NCI-H2029 treated with DMSO at 0.1 percent for 48 hours (cell line): ENCODE measurements at regions not wholly inside any gene's neighbourhood (a gene's known extent, or its start where the extent isn't known, plus 50 kb on each side); places are given as distances from the start of the nearest gene placed in this dataset.

Experiments
- DNase-seq: peaks from one replicate; lab custom pipeline; 2025; lab: John Stamatoyannopoulos, UW

GRCh38 chr4:180057891-180058671, 2185.1 kb upstream of the TENM3 start:
- no peak for DNase-seq

- DNase-seq: peak; percentile 0
Observed at GRCh38 chr4:180058691-180059215, 2184.4 kb upstream of the TENM3 start.

GRCh38 chr4:180059216-180059881, 2183.9 kb upstream of the TENM3 start:
- DNase-seq: no peak

- peak; percentile 0 for DNase-seq
Observed at GRCh38 chr4:180060159-180060889, 2182.9 kb upstream of the TENM3 start.

GRCh38 chr4:180081072-180081471, 2162.1 kb upstream of the TENM3 start:
- no peak for DNase-seq

GRCh38 chr4:180084561-180084960, 2158.6 kb upstream of the TENM3 start:
- no peak for DNase-seq

GRCh38 chr4:180086480-180087190, 2156.6 kb upstream of the TENM3 start:
- DNase-seq: no peak

GRCh38 chr4:180098586-180098985, 2144.6 kb upstream of the TENM3 start:
- no peak for DNase-seq

- DNase-seq: no peak
Observed at GRCh38 chr4:180099957-180100356, 2143.2 kb upstream of the TENM3 start.

GRCh38 chr4:180100433-180101344, 2142.5 kb upstream of the TENM3 start:
- no peak for DNase-seq

GRCh38 chr4:180101348-180102083, 2141.7 kb upstream of the TENM3 start:
- DNase-seq: no peak

GRCh38 chr4:180103794-180104193, 2139.4 kb upstream of the TENM3 start:
- no peak for DNase-seq

GRCh38 chr4:180105362-180105761, 2137.8 kb upstream of the TENM3 start:
- no peak for DNase-seq

GRCh38 chr4:180106122-180106521, 2137.1 kb upstream of the TENM3 start:
- DNase-seq: no peak

- no peak for DNase-seq
Observed at GRCh38 chr4:180106997-180107396, 2136.2 kb upstream of the TENM3 start.

- DNase-seq: no peak
Observed at GRCh38 chr4:180116840-180117239, 2126.4 kb upstream of the TENM3 start.

- no peak for DNase-seq
Observed at GRCh38 chr4:180120068-180120467, 2123.1 kb upstream of the TENM3 start.

- DNase-seq: no peak
Observed at GRCh38 chr4:180134091-180134866, 2108.9 kb upstream of the TENM3 start.

- DNase-seq: no peak
Observed at GRCh38 chr4:180141734-180142133, 2101.5 kb upstream of the TENM3 start.
